Panc1 (cell line): ENCODE measurements at regions not wholly inside any gene's neighbourhood (a gene's known extent, or its start where the extent isn't known, plus 50 kb on each side); places are given as distances from the start of the nearest gene placed in this dataset.
"Not testable (repeated sequence)": the region's sequence is repeated elsewhere in the genome, so short reads cannot be mapped to it uniquely, and the experiment has no call there.

Experiments
- ATAC-seq: fragments of 200-7000 bp; cut with Tn5 transposase; 2 replicates; pipeline ENCODE4 v1.9.1; 2020; ENCODE audit warnings: mild to moderate bottlenecking, moderate library complexity
- BruUV-seq: library from RNA; stranded (reverse); fragments of 400-500 nt; replicated peaks from 2 replicates; lab custom pipeline; 2021; lab: Mats Ljungman, UMichigan
- CTCF ChIA-PET: fragments of 300-600 bp; sonication (Branson Sonifier 250); formaldehyde crosslinking; loops from one replicate; lab custom pipeline; 2022; ENCODE audit warnings: antibody characterized with exemption; lab: Charles Lee
- POLR2A ChIA-PET: fragments of 300-600 bp; sonication (Branson Sonifier 250); formaldehyde crosslinking; loops from one replicate; lab custom pipeline; 2022; ENCODE audit warnings: antibody characterized with exemption; lab: Charles Lee
- DNase-seq: peaks from one replicate; pipeline ENCODE4 v3.0.0-alpha.2; 2010; ENCODE audit warnings: low read depth, low spot score
- H3K27ac ChIP-seq: 2 replicates; pipeline ENCODE4 v1.5.1; 2011; ENCODE audit warnings: mild to moderate bottlenecking, low read length, inconsistent platforms
- H3K27me3 ChIP-seq: fragments of 200-500 bp; sonication (Bioruptor generic); 2 replicates; pipeline ENCODE4 v1.6.0; 2014; ENCODE audit warnings: low read length, inconsistent platforms; ENCODE audit not compliant: control insufficient read depth, insufficient read depth
- H3K36me3 ChIP-seq: fragments of 200-500 bp; sonication (Bioruptor generic); 2 replicates; pipeline ENCODE4 v1.5.1; 2014; ENCODE audit warnings: inconsistent platforms, mild to moderate bottlenecking, low read length, moderate library complexity; ENCODE audit not compliant: control insufficient read depth, insufficient read depth
- H3K4me1 ChIP-seq: 2 replicates; pipeline ENCODE4 v1.5.1; 2011; ENCODE audit warnings: inconsistent platforms, mild to moderate bottlenecking, low read length, moderate library complexity; ENCODE audit not compliant: control insufficient read depth, insufficient read depth
- H3K4me3 ChIP-seq, 2 experiments: 2 replicates each; pipeline ENCODE4 v1.5.1; 2011 to 2012; ENCODE audit warnings: low read depth in 2 of 2, low read length in 2 of 2, mild to moderate bottlenecking in 2 of 2, inconsistent platforms in 1 of 2, moderate library complexity in 1 of 2
- H3K9me3 ChIP-seq: fragments of 200-500 bp; sonication (Bioruptor generic); 2 replicates; pipeline ENCODE4 v1.5.1; 2014; ENCODE audit warnings: low read depth, mild to moderate bottlenecking, inconsistent platforms, low read length, moderate library complexity; ENCODE audit not compliant: control insufficient read depth, insufficient read depth
- POLR2AphosphoS5 ChIP-seq: IDR thresholded peaks from 2 replicates; pipeline ENCODE4 v1.6.1; 2012; ENCODE audit warnings: mild to moderate bottlenecking, low read depth, low read length, moderate library complexity
- SIN3A ChIP-seq: IDR thresholded peaks from 2 replicates; pipeline ENCODE4 v1.6.1; 2012; ENCODE audit warnings: low read depth, mild to moderate bottlenecking, low read length, moderate library complexity, borderline replicate concordance; ENCODE audit not compliant: insufficient read depth
- TCF7L2 ChIP-seq: IDR thresholded peaks from 2 replicates; pipeline ENCODE4 v1.6.1; 2011; ENCODE audit warnings: mild to moderate bottlenecking, low read depth, low read length, inconsistent platforms
- in situ Hi-C: cut with HindIII; loops from 2 replicates; pipeline ENCODE4 v1.10.0; 2016; ENCODE audit warnings: low sequenced_read_pairs, low pct_unique_long_range_greater_than_20kb
- intact Hi-C: fragments of 100-400 bp; cut with micrococcal nuclease; formaldehyde crosslinking; loops from one replicate; pipeline ENCODE4 v1.10.0; 2022; ENCODE audit not compliant: unreplicated experiment
- TF ChIP-seq, protein P1 (sequence below): fragments of 450-650 bp; IDR thresholded peaks from 2 replicates; pipeline ENCODE4 v1.5.1; 2017; ENCODE audit warnings: mild to moderate bottlenecking
- TF ChIP-seq, protein P2 (sequence below), 2 experiments: IDR thresholded peaks; 2 replicates each; pipeline ENCODE4 v1.6.1; 2011 to 2012; ENCODE audit warnings: low read depth in 2 of 2, control low read depth in 1 of 2, low read length in 1 of 2, mild to moderate bottlenecking in 1 of 2, moderate library complexity in 1 of 2; ENCODE audit not compliant: insufficient read depth in 1 of 2

- Histone ChIP-seq H3K27me3 (no peaks in the 10 kb centered on the region), H3K27ac (no peak overlapping the region), H3K4me1 (no peaks in the 10 kb centered on the region), H3K36me3 (no peaks in the 10 kb centered on the region), H3K4me3 (no peak overlapping the region), H3K9me3 (no peaks in the 10 kb centered on the region)
- ChIA-PET POLR2A (no interaction called here), CTCF (no interaction called here)
- intact Hi-C loops (no loop called here), in situ Hi-C loops (no loop called here)
- no TSS peak for BruUV-seq
- no peak for TF ChIP-seq TCF7L2
- TF ChIP-seq, protein P1, sequence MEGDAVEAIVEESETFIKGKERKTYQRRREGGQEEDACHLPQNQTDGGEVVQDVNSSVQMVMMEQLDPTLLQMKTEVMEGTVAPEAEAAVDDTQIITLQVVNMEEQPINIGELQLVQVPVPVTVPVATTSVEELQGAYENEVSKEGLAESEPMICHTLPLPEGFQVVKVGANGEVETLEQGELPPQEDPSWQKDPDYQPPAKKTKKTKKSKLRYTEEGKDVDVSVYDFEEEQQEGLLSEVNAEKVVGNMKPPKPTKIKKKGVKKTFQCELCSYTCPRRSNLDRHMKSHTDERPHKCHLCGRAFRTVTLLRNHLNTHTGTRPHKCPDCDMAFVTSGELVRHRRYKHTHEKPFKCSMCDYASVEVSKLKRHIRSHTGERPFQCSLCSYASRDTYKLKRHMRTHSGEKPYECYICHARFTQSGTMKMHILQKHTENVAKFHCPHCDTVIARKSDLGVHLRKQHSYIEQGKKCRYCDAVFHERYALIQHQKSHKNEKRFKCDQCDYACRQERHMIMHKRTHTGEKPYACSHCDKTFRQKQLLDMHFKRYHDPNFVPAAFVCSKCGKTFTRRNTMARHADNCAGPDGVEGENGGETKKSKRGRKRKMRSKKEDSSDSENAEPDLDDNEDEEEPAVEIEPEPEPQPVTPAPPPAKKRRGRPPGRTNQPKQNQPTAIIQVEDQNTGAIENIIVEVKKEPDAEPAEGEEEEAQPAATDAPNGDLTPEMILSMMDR, result no peak
- TF ChIP-seq, protein P2, sequence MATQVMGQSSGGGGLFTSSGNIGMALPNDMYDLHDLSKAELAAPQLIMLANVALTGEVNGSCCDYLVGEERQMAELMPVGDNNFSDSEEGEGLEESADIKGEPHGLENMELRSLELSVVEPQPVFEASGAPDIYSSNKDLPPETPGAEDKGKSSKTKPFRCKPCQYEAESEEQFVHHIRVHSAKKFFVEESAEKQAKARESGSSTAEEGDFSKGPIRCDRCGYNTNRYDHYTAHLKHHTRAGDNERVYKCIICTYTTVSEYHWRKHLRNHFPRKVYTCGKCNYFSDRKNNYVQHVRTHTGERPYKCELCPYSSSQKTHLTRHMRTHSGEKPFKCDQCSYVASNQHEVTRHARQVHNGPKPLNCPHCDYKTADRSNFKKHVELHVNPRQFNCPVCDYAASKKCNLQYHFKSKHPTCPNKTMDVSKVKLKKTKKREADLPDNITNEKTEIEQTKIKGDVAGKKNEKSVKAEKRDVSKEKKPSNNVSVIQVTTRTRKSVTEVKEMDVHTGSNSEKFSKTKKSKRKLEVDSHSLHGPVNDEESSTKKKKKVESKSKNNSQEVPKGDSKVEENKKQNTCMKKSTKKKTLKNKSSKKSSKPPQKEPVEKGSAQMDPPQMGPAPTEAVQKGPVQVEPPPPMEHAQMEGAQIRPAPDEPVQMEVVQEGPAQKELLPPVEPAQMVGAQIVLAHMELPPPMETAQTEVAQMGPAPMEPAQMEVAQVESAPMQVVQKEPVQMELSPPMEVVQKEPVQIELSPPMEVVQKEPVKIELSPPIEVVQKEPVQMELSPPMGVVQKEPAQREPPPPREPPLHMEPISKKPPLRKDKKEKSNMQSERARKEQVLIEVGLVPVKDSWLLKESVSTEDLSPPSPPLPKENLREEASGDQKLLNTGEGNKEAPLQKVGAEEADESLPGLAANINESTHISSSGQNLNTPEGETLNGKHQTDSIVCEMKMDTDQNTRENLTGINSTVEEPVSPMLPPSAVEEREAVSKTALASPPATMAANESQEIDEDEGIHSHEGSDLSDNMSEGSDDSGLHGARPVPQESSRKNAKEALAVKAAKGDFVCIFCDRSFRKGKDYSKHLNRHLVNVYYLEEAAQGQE (IDR thresholded peaks at IDR 0.05; ENCODE audit: insufficient read depth in 1 of 2, low read depth in 2 of 2, low read length in 1 of 2), result no peak
- no peak for TF ChIP-seq SIN3A
- no peak for TF ChIP-seq POLR2AphosphoS5
- DNase-seq (no peak), ATAC-seq (no peak)
Measured at GRCh38 chr5:67548520-67549295, 352.1 kb upstream of the CD180 start.

- no peak overlapping the region for H3K4me3 ChIP-seq
- no peaks in the 10 kb centered on the region for H3K27me3 ChIP-seq
- no peak for TF ChIP-seq TCF7L2
- intact Hi-C loops, result no loop called here
- POLR2A ChIA-PET, result no interaction called here
- no peaks in the 10 kb centered on the region for H3K9me3 ChIP-seq
- no peaks in the 10 kb centered on the region for H3K36me3 ChIP-seq
- ATAC-seq (no peak), DNase-seq (no peak)
- no TSS peak for BruUV-seq
- no peaks in the 10 kb centered on the region for H3K4me1 ChIP-seq
- CTCF ChIA-PET, result no interaction called here
- H3K27ac ChIP-seq, result no peak overlapping the region
- in situ Hi-C loops, result no loop called here
Measured at GRCh38 chr5:67547682-67548081, 351.1 kb upstream of the CD180 start.

DNA sequence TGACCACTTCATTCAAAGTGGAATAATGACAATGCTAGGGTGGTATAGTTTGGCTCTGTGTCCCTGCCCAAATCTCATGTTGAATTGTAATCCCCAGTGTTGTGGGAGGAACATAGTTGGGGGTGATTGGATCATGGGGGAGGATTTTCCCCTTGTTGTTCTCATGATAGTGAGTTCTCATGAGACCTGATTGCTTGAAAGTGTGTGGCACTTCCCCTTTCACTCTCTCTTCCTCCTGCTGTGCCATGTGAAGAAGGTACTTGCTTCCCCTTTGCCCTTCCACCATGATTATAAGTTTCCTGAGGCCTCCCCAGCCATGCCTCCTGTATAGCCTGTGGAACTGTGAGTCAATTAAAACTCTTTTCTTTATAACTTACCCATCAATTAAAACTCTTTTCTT, 348.3 kb upstream of the CD180 start:
- H3K9me3 ChIP-seq, DNase-seq, POLR2A ChIA-PET, ATAC-seq, intact Hi-C loops, in situ Hi-C loops, CTCF ChIA-PET, H3K4me3 ChIP-seq, H3K4me1 ChIP-seq, H3K27me3 ChIP-seq, H3K27ac ChIP-seq, BruUV-seq, H3K36me3 ChIP-seq: not testable (repeated sequence)
